Endothelial cell of umbilical vein (primary cell): ENCODE measurements at regions not wholly inside any gene's neighbourhood (a gene's known extent, or its start where the extent isn't known, plus 50 kb on each side); places are given as distances from the start of the nearest gene placed in this dataset.

Experiments used
- BruUV-seq: library from RNA; stranded (reverse); fragments of 400-500 nt; replicated peaks from 2 replicates; lab custom pipeline; 2021; lab: Mats Ljungman, UMichigan
- CTCF ChIA-PET: fragments of 300-600, 350-600 bp; sonication (Branson Sonifier 250); formaldehyde crosslinking; loops from one replicate; lab custom pipeline; 2021; ENCODE audit warnings: antibody characterized with exemption, inconsistent platforms; lab: Charles Lee
- POLR2A ChIA-PET: fragments of 300-600, 350-600 bp; sonication (Branson Sonifier 250); formaldehyde crosslinking; loops from one replicate; lab custom pipeline; 2021; ENCODE audit warnings: antibody characterized with exemption, inconsistent platforms; lab: Charles Lee
- DNase-seq: peaks from one replicate; pipeline ENCODE4 v3.0.0-alpha.2; 2011; ENCODE audit warnings: low read depth, low spot score
- FAIRE-seq: peaks from 2 replicates; lab custom pipeline; 2011; peaks lifted over from hg19 to GRCh38; lab: Jason Lieb, UNC
- H2AFZ ChIP-seq: 2 replicates; pipeline ENCODE4 v1.6.0; 2012; ENCODE audit warnings: low read depth, low read length, control low read depth, inconsistent platforms
- H3K27ac ChIP-seq: 2 replicates; pipeline ENCODE4 v1.5.1; 2011; ENCODE audit warnings: low read depth, mild to moderate bottlenecking, control low read depth, low read length, moderate library complexity; ENCODE audit not compliant: insufficient read depth
- H3K27me3 ChIP-seq, 2 experiments: 2 replicates each; pipeline versions ENCODE4 v1.6.0 to v1.6.1; 2011; ENCODE audit warnings: low read length in 2 of 2, mixed read lengths in 1 of 2; ENCODE audit not compliant: control insufficient read depth in 2 of 2, insufficient read depth in 2 of 2
- H3K36me3 ChIP-seq, 2 experiments: 2 replicates in 1 of 2; 3 replicates in 1 of 2; pipeline ENCODE4 v1.5.1; 2011; ENCODE audit warnings: low read length in 2 of 2, mild to moderate bottlenecking in 1 of 2, moderate library complexity in 1 of 2; ENCODE audit not compliant: control insufficient read depth in 2 of 2, insufficient read depth in 2 of 2; ENCODE audit errors: extremely low read depth in 1 of 2
- H3K4me1 ChIP-seq: 3 replicates; pipeline ENCODE4 v1.5.1; 2011; ENCODE audit warnings: mild to moderate bottlenecking, low read length; ENCODE audit not compliant: control insufficient read depth, insufficient read depth; ENCODE audit errors: extremely low read depth
- H3K4me2 ChIP-seq: 2 replicates; pipeline ENCODE4 v1.6.1; 2011; ENCODE audit warnings: low read length, control low read depth, mixed read lengths; ENCODE audit not compliant: insufficient read depth
- H3K4me3 ChIP-seq, 3 experiments: fragments of 200-600 bp in 1 of 3; sonication (generic), shearing (Covaris generic) in 1 of 3; replicated peaks in 1 of 3; 2 replicates each; pipeline ENCODE4 v1.5.1; 2011 to 2016; ENCODE audit warnings: control low read depth in 3 of 3, low read length in 3 of 3, mild to moderate bottlenecking in 2 of 3, inconsistent platforms in 1 of 3, low read depth in 1 of 3, moderate library complexity in 1 of 3; ENCODE audit not compliant: insufficient read depth in 1 of 3
- H3K79me2 ChIP-seq: 2 replicates; pipeline ENCODE4 v1.6.0; 2012; ENCODE audit warnings: low read length, inconsistent platforms; ENCODE audit not compliant: control insufficient read depth, insufficient read depth
- H3K9ac ChIP-seq: replicated peaks from 2 replicates; pipeline ENCODE3; 2011; ENCODE audit warnings: low read length, control low read depth; ENCODE audit not compliant: insufficient read depth; ENCODE audit errors: extremely low read depth
- H3K9me1 ChIP-seq: replicated peaks from 3 replicates; pipeline ENCODE4 v1.6.0; 2011; ENCODE audit warnings: mild to moderate bottlenecking, low read length; ENCODE audit not compliant: control insufficient read depth, insufficient read depth; ENCODE audit errors: extremely low read depth
- H3K9me3 ChIP-seq: replicated peaks from 2 replicates; pipeline ENCODE4 v1.5.1; 2012; ENCODE audit warnings: low read length, inconsistent platforms; ENCODE audit not compliant: control insufficient read depth, insufficient read depth
- H4K20me1 ChIP-seq: replicated peaks from 2 replicates; pipeline ENCODE3; 2011; ENCODE audit warnings: mild to moderate bottlenecking, low read length; ENCODE audit not compliant: control insufficient read depth, insufficient read depth; ENCODE audit errors: extremely low read depth
- EZH2 ChIP-seq: IDR thresholded peaks from 2 replicates; pipeline ENCODE4 v1.6.1; 2012; ENCODE audit warnings: borderline replicate concordance, low read depth, mild to moderate bottlenecking, moderate library complexity, low read length, inconsistent platforms; ENCODE audit not compliant: severe bottlenecking
- FOS ChIP-seq: IDR thresholded peaks from 2 replicates; pipeline ENCODE4 v1.6.1; 2011; ENCODE audit warnings: mild to moderate bottlenecking, low read length, moderate library complexity, borderline replicate concordance; ENCODE audit not compliant: insufficient read depth
- GATA2 ChIP-seq: IDR thresholded peaks from 2 replicates; pipeline ENCODE4 v1.7.0; 2011; ENCODE audit warnings: low read depth, mild to moderate bottlenecking, moderate library complexity, mixed read lengths, low read length; ENCODE audit not compliant: insufficient read length, insufficient read depth
- JUN ChIP-seq: IDR thresholded peaks from 2 replicates; pipeline ENCODE4 v1.6.1; 2011; ENCODE audit warnings: borderline replicate concordance, low read depth; ENCODE audit not compliant: insufficient read length, insufficient read depth
- MYC ChIP-seq: IDR thresholded peaks from one replicate; pipeline ENCODE4 v1.6.1; 2011; ENCODE audit warnings: mild to moderate bottlenecking, low read depth, low read length
- POLR2A ChIP-seq: IDR thresholded peaks from 2 replicates; pipeline ENCODE4 v1.6.1; 2012; ENCODE audit warnings: low read depth, mild to moderate bottlenecking, control low read depth, low read length
- POLR2AphosphoS5 ChIP-seq: IDR thresholded peaks from 2 replicates; pipeline ENCODE4 v1.6.1; 2012; ENCODE audit warnings: low read depth, mild to moderate bottlenecking, control low read depth, low read length, moderate library complexity; ENCODE audit not compliant: insufficient read depth
- dilution Hi-C: fragments of 300-500 bp; cut with MboI; formaldehyde crosslinking; loops from one replicate; pipeline ENCODE4 v1.15.0; 2019; ENCODE audit warnings: low sequenced_read_pairs; ENCODE audit not compliant: extremely low pct_ligation_motif_present
- intact Hi-C: fragments of 100-400 bp; cut with micrococcal nuclease; formaldehyde crosslinking; loops from one replicate; pipeline ENCODE4 v1.10.0; 2022
- TF ChIP-seq, protein P1 (sequence below), 2 donors: IDR thresholded peaks; 1 replicate in 1 of 2; 2 replicates in 1 of 2; pipeline ENCODE4 v1.5.1; 2011; ENCODE audit warnings: low read length in 2 of 2, mild to moderate bottlenecking in 2 of 2, moderate library complexity in 2 of 2, control low read depth in 1 of 2, inconsistent platforms in 1 of 2, low read depth in 1 of 2; ENCODE audit not compliant: insufficient read depth in 1 of 2; ENCODE audit errors: extremely low read depth in 1 of 2
- TF ChIP-seq, protein P2 (sequence below): IDR thresholded peaks from 2 replicates; pipeline ENCODE4 v1.6.1; 2011; ENCODE audit not compliant: insufficient read depth, insufficient read length

DNA sequence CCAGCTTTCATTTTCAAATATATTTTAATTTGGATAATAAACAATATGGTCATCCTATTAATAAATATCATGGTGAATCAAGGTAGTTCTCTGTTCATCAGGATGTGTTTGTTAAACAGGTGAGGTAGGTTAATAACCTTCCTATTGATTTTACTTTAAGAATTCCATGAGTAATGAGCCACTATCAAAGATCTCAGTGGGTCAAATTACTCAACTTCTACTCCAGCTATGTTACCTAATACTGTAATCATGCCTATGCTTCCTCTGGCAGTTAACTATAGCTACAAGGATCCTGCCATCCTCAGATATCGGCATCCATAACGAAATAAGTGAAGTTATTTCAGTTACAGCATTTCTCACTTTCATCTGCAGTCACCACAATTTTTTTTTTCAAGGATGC lies 289.6 kb upstream of the SLC8A1 start:
- no peaks in the 10 kb centered on the region for H4K20me1 ChIP-seq
- intact Hi-C loops = no loop called here
- no peak overlapping the region for H3K9ac ChIP-seq
- BruUV-seq = no TSS peak
- no peaks in the 10 kb centered on the region for H3K27me3 ChIP-seq
- no peaks in the 10 kb centered on the region for H3K4me1 ChIP-seq
- no peaks in the 10 kb centered on the region for H3K36me3 ChIP-seq
- no peaks in the 10 kb centered on the region for H3K9me3 ChIP-seq
- H2AFZ ChIP-seq = no peak overlapping the region
- H3K27ac ChIP-seq = no peak overlapping the region
- dilution Hi-C loops = no loop called here
- no peak for FAIRE-seq
- no peaks in the 10 kb centered on the region for H3K9me1 ChIP-seq
- TF ChIP-seq, protein P1, sequence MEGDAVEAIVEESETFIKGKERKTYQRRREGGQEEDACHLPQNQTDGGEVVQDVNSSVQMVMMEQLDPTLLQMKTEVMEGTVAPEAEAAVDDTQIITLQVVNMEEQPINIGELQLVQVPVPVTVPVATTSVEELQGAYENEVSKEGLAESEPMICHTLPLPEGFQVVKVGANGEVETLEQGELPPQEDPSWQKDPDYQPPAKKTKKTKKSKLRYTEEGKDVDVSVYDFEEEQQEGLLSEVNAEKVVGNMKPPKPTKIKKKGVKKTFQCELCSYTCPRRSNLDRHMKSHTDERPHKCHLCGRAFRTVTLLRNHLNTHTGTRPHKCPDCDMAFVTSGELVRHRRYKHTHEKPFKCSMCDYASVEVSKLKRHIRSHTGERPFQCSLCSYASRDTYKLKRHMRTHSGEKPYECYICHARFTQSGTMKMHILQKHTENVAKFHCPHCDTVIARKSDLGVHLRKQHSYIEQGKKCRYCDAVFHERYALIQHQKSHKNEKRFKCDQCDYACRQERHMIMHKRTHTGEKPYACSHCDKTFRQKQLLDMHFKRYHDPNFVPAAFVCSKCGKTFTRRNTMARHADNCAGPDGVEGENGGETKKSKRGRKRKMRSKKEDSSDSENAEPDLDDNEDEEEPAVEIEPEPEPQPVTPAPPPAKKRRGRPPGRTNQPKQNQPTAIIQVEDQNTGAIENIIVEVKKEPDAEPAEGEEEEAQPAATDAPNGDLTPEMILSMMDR (IDR thresholded peaks at IDR 0.05; ENCODE audit: extremely low read depth in 1 of 2, insufficient read depth in 1 of 2, low read depth in 1 of 2, low read length in 2 of 2) = no peak
- TF ChIP-seq FOS (no peak), POLR2AphosphoS5 (no peak), POLR2A (no peak), MYC (no peak), EZH2 (no peak), GATA2 (no peak), JUN (no peak)
- TF ChIP-seq, protein P2, sequence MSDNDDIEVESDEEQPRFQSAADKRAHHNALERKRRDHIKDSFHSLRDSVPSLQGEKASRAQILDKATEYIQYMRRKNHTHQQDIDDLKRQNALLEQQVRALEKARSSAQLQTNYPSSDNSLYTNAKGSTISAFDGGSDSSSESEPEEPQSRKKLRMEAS = no peak
- no peaks in the 10 kb centered on the region for H3K79me2 ChIP-seq
- no peak overlapping the region for H3K4me3 ChIP-seq
- POLR2A ChIA-PET = no interaction called here
- CTCF ChIA-PET = interaction anchor here (1.1 to 1.4 kb wide), 2 partner anchors 35 to 187 kb away, joined by 3 read pairs; no protein-coding TSS in a partner anchor
- no peak overlapping the region for H3K4me2 ChIP-seq
- no peak for DNase-seq
